ENCODE measurements at regions not wholly inside any gene's neighbourhood (a gene's known extent, or its start where the extent isn't known, plus 50 kb on each side); places are given as distances from the start of the nearest gene placed in this dataset.

DNA sequence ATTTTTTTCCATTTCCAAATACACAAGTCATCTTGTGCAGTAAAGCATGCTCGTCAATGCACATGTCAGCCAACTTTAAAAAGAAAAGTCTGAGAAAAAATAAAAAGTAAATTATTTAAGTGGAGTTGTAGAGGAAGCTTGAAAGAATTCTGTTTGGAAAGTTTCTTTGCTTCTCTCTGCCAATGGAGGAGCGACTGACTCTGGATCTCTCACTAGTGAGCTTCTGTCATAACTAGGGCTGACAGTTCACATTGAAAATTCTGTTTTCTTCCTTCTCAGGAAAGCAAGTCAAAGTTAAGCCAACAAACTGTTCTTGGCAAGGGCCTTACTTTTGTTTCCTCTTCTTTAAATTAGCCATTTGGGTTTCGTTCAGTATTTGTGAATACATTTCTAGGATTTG lies 298.2 kb downstream of the POU4F1 start:
- no peaks in the 10 kb centered on the region for H3K79me2 ChIP-seq (ENCODE audit: low read length)
- no peak overlapping the region for H3K9ac ChIP-seq (ENCODE audit: low read length)
- peaks cover 26% of the 10 kb centered on the region for H3K4me1 ChIP-seq (ENCODE audit: low read length)
- TF ChIP-seq, protein P1, sequence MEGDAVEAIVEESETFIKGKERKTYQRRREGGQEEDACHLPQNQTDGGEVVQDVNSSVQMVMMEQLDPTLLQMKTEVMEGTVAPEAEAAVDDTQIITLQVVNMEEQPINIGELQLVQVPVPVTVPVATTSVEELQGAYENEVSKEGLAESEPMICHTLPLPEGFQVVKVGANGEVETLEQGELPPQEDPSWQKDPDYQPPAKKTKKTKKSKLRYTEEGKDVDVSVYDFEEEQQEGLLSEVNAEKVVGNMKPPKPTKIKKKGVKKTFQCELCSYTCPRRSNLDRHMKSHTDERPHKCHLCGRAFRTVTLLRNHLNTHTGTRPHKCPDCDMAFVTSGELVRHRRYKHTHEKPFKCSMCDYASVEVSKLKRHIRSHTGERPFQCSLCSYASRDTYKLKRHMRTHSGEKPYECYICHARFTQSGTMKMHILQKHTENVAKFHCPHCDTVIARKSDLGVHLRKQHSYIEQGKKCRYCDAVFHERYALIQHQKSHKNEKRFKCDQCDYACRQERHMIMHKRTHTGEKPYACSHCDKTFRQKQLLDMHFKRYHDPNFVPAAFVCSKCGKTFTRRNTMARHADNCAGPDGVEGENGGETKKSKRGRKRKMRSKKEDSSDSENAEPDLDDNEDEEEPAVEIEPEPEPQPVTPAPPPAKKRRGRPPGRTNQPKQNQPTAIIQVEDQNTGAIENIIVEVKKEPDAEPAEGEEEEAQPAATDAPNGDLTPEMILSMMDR (IDR thresholded peaks at IDR 0.05; ENCODE audit: low read depth, low read length), result no peak
- TF ChIP-seq EZH2phosphoT487 (IDR thresholded peaks at IDR 0.05; ENCODE audit: low read depth), result no peak
- H3K36me3 ChIP-seq (replicated peaks; ENCODE audit: low read depth, low read length), result no peaks in the 10 kb centered on the region
- 0 out of 2 replicates have a peak overlapping the region, but pooled peaks have one; percentile 34 for H2AFZ ChIP-seq (ENCODE audit: low read depth, low read length)
- H3K4me3 ChIP-seq (ENCODE audit: low read length), result no peak overlapping the region
- no peaks in the 10 kb centered on the region for H3K9me3 ChIP-seq (ENCODE audit: insufficient read depth, low read length)
- no peak overlapping the region for H3K4me2 ChIP-seq (ENCODE audit: low read length)
- no peak overlapping the region for H3K27ac ChIP-seq (ENCODE audit: low read length)
- H4K20me1 ChIP-seq (ENCODE audit: insufficient read depth, low read length), result no peaks in the 10 kb centered on the region
- H3K27me3 ChIP-seq (ENCODE audit: low read depth, low read length), result no peaks in the 10 kb centered on the region

DNA sequence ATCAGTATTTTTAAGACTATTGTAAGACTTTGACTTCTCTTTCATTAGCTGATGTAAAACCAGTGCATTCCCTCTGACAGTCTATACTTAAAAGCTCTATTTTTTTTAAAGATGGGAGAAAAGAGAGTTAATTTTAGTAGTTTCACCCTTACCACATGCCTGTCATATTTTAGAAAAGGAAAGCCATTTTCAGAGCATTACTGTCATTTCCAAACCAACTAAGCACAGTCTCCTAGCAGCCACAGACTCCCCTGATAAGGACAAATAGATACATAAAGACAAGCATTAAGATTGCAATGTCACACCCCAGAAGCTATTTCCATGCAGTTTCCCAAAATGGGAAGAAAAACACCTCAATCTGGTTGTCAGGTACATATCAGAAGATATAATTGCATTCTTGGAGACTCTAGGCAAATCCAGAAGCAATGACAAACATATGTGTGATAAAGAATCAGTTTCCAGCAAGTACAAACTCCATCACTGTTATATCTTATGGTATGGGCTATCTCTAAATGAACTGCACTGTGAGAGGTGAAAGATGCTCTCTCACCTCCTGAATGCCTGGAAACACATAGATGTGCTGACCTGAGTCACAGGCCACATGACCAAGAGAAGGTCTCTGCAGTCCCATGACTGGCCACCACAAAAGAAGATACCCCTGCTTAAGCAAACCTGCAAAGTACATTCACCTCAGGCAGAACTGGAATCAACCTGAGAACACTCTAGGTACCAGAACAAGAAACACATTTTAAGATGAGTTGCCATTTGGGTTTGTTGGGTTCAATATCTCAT lies 303.3 kb downstream of the POU4F1 start:
- Histone ChIP-seq H3K9me3 (ENCODE audit: insufficient read depth, low read length) (no peaks in the 10 kb centered on the region), H3K4me3 (ENCODE audit: low read length) (no peak overlapping the region), H3K4me1 (ENCODE audit: low read length) (peaks cover 13% of the 10 kb centered on the region), H3K79me2 (ENCODE audit: low read length) (no peaks in the 10 kb centered on the region), H3K27me3 (ENCODE audit: low read depth, low read length) (no peaks in the 10 kb centered on the region), H4K20me1 (ENCODE audit: insufficient read depth, low read length) (no peaks in the 10 kb centered on the region), H3K36me3 (replicated peaks; ENCODE audit: low read depth, low read length) (no peaks in the 10 kb centered on the region), H2AFZ (ENCODE audit: low read depth, low read length) (no peak overlapping the region), H3K27ac (ENCODE audit: low read length) (no peak overlapping the region), H3K9ac (ENCODE audit: low read length) (no peak overlapping the region), H3K4me2 (ENCODE audit: low read length) (no peak overlapping the region)
- TF ChIP-seq, protein P1 (IDR thresholded peaks at IDR 0.05; ENCODE audit: low read depth, low read length), result no peak
- TF ChIP-seq EZH2phosphoT487 (IDR thresholded peaks at IDR 0.05; ENCODE audit: low read depth), result no peak

DNA sequence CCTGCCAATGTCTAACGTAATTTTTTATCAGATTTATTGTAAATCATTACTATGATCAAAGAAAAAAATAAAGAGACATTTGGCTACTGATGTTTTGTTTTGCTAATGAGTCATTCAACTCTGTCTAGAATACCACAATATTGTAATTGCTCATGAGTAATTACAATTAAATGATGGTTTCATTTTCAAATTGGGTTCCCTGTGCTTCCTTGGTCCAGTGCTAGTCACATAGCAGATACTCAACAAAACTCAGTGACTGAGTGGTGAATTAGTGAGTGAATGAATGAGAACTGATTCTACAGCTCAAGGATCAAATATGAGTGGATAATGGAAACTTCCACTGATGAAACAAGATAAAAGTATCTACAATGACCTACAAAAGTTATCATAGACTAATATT lies 304.7 kb downstream of the POU4F1 start:
- Histone ChIP-seq H3K9me3 (ENCODE audit: insufficient read depth, low read length) (no peaks in the 10 kb centered on the region), H4K20me1 (ENCODE audit: insufficient read depth, low read length) (no peaks in the 10 kb centered on the region), H2AFZ (ENCODE audit: low read depth, low read length) (no peak overlapping the region), H3K4me1 (ENCODE audit: low read length) (peaks cover 13% of the 10 kb centered on the region), H3K79me2 (ENCODE audit: low read length) (no peaks in the 10 kb centered on the region), H3K9ac (ENCODE audit: low read length) (no peak overlapping the region), H3K4me3 (ENCODE audit: low read length) (no peak overlapping the region), H3K27ac (ENCODE audit: low read length) (no peak overlapping the region), H3K27me3 (ENCODE audit: low read depth, low read length) (no peaks in the 10 kb centered on the region), H3K36me3 (replicated peaks; ENCODE audit: low read depth, low read length) (no peaks in the 10 kb centered on the region), H3K4me2 (ENCODE audit: low read length) (no peak overlapping the region)
- no peak for TF ChIP-seq EZH2phosphoT487 (IDR thresholded peaks at IDR 0.05; ENCODE audit: low read depth)
- TF ChIP-seq, protein P1 (IDR thresholded peaks at IDR 0.05; ENCODE audit: low read depth, low read length), result no peak

DNA sequence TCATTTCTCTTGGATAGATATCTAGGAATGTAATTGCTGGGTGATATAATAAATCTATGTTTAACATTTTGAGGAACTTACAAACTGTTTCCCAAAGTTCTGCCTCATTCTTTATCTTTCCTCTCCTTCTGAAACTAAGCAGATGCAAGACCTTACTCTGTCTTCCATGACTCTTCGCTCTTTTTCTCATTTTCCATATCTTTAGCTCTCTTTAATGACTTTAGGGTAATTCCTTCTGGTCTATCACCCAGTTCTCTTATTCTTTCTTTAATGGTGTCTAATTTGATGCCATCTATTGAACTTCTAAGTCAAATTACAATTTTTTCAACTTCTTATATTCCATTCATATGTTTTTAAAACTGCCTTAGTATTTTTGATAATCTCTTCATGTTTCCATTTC lies 316.6 kb downstream of the POU4F1 start:
- TF ChIP-seq, protein P1 (IDR thresholded peaks at IDR 0.05; ENCODE audit: low read depth, low read length), result no peak
- TF ChIP-seq EZH2phosphoT487 (IDR thresholded peaks at IDR 0.05; ENCODE audit: low read depth), result no peak
- Histone ChIP-seq H2AFZ (ENCODE audit: low read depth, low read length) (no peak overlapping the region), H3K4me2 (ENCODE audit: low read length) (no peak overlapping the region), H3K4me3 (ENCODE audit: low read length) (no peak overlapping the region), H3K9ac (ENCODE audit: low read length) (no peak overlapping the region), H3K36me3 (replicated peaks; ENCODE audit: low read depth, low read length) (no peaks in the 10 kb centered on the region), H3K27me3 (ENCODE audit: low read depth, low read length) (no peaks in the 10 kb centered on the region), H3K79me2 (ENCODE audit: low read length) (no peaks in the 10 kb centered on the region), H3K9me3 (ENCODE audit: insufficient read depth, low read length) (peaks cover 11% of the 10 kb centered on the region), H3K4me1 (ENCODE audit: low read length) (no peaks in the 10 kb centered on the region), H4K20me1 (ENCODE audit: insufficient read depth, low read length) (no peaks in the 10 kb centered on the region), H3K27ac (ENCODE audit: low read length) (no peak overlapping the region)
